Erythroblast (primary cell): ENCODE measurements at regions not wholly inside any gene's neighbourhood (a gene's known extent, or its start where the extent isn't known, plus 50 kb on each side); places are given as distances from the start of the nearest gene placed in this dataset.

Experiments used
- GATA1 ChIP-seq: IDR thresholded peaks from 2 replicates; pipeline ENCODE4 v1.6.1; 2011; ENCODE audit warnings: low read depth, mild to moderate bottlenecking, control low read depth, low read length, moderate library complexity
- POLR2A ChIP-seq: IDR thresholded peaks from 2 replicates; pipeline ENCODE4 v1.6.1; 2011; ENCODE audit warnings: mild to moderate bottlenecking, low read length

- TF ChIP-seq POLR2A = no peak
- no peak for TF ChIP-seq GATA1
Measured at GRCh38 chr14:105783707-105784106, 257.3 kb downstream of the TMEM121 start.
